ENCODE measurements at regions not wholly inside any gene's neighbourhood (a gene's known extent, or its start where the extent isn't known, plus 50 kb on each side); places are given as distances from the start of the nearest gene placed in this dataset.

DNA sequence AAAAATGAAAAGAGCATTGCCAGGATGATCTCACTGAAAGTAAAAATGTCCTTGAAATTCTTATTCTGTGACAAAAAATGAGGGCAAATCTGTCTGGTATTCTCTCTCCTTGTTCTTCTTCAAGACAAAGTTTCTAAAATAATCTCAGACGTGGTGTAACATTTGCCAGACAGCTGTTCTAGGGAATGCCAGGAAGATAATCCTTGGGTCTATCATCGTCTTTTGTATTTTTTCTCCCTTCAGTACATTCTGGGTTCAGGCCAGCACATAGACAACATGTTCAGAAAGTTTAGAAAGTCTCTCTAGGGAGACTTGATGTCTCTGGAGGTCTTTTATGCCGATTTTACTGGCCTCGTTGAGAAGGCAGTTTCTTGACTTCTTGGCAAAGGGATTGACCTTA lies 121.2 kb upstream of the HES1 start:
- CTCF ChIA-PET (ENCODE audit: partially characterized antibody), result interaction anchor here (1.4 kb wide), 2 partner anchors 8 to 68 kb away, joined by 4 to 7 read pairs; no protein-coding TSS in a partner anchor
- Histone ChIP-seq H2BK15ac (ENCODE audit: low read length) (no peak overlapping the region), H3K9ac (replicated peaks in 1 of 4; ENCODE audit: extremely low read depth in 1 of 4, low read depth in 3 of 4, low read length in 3 of 4) (no peak overlapping the region), H3K4me3 (ENCODE audit: extremely low read depth in 1 of 4, insufficient read depth in 2 of 4, low read depth in 3 of 4, low read length in 4 of 4) (no peak overlapping the region), H3K56ac (replicated peaks; ENCODE audit: insufficient read length, low read depth, low read length) (no peak overlapping the region), H3K79me1 (ENCODE audit: low read depth, low read length) (no peaks in the 10 kb centered on the region), H3K14ac (ENCODE audit: insufficient read length) (no peak overlapping the region), H3K27ac (ENCODE audit: low read depth, low read length) (no peak overlapping the region), H2AK5ac (ENCODE audit: low read depth, low read length) (no peak overlapping the region), H4K91ac (replicated peaks; ENCODE audit: insufficient read length, low read length) (no peak overlapping the region), H3K4ac (replicated peaks; ENCODE audit: insufficient read length, low read depth, low read length) (no peak overlapping the region), H3K23me2 (ENCODE audit: low read depth, low read length) (no peaks in the 10 kb centered on the region; the same call in 1 of the 2 replicates), H4K5ac (ENCODE audit: insufficient read length, low read depth, low read length) (no peak overlapping the region), H2BK120ac (replicated peaks; ENCODE audit: low read depth, low read length) (no peak overlapping the region), H2BK20ac (ENCODE audit: low read length) (no peak overlapping the region), H3K23ac (ENCODE audit: insufficient read length) (no peak overlapping the region), H3K18ac (ENCODE audit: extremely low read depth, low read length) (no peak overlapping the region), H4K8ac (ENCODE audit: extremely low read depth, insufficient read depth, low read length) (no peak overlapping the region), H3K9me3 (ENCODE audit: insufficient read depth in 2 of 2, low read depth in 1 of 2, low read length in 1 of 2) (no peaks in the 10 kb centered on the region), H3K36me3 (ENCODE audit: control insufficient read depth in 2 of 4, insufficient read depth in 4 of 4, low read length in 3 of 4) (no peaks in the 10 kb centered on the region), H2BK5ac (ENCODE audit: low read depth, low read length) (no peak overlapping the region; the same call in 1 of the 2 replicates), H2BK12ac (ENCODE audit: low read depth, low read length) (no peak overlapping the region), H4K20me1 (replicated peaks in 1 of 2; ENCODE audit: control insufficient read depth in 1 of 2, insufficient read depth in 2 of 2, low read length in 2 of 2) (no peaks in the 10 kb centered on the region), H3K79me2 (ENCODE audit: control insufficient read depth in 1 of 2, insufficient read depth in 2 of 2, low read length in 2 of 2) (no peaks in the 10 kb centered on the region), H3K4me2 (ENCODE audit: insufficient read depth in 1 of 2, low read depth in 2 of 2, low read length in 2 of 2) (no peak overlapping the region), H2AFZ (ENCODE audit: low read length) (no peak overlapping the region), H3K27me3 (replicated peaks in 1 of 4; ENCODE audit: control insufficient read depth in 3 of 4, extremely low read depth in 1 of 4, insufficient read depth in 3 of 4, low read length in 3 of 4) (no peaks in the 10 kb centered on the region), H3K4me1 (replicated peaks in 1 of 4; ENCODE audit: control insufficient read depth in 3 of 4, insufficient read depth in 4 of 4, low read length in 3 of 4) (peaks cover 0 to 3% (median 0%) of the 10 kb centered on the region in 4 experiments; a peak in 1 of 7 replicates)
- POLR2A ChIA-PET (ENCODE audit: partially characterized antibody), result interaction anchor here (1.3 kb wide), 1 partner anchor 12 kb away, joined by 3 read pairs; no protein-coding TSS in a partner anchor
- TF ChIP-seq GABPA (IDR thresholded peaks at IDR 0.05; ENCODE audit: borderline replicate concordance, insufficient read depth, low read length), result no peak
- DNase-seq (ENCODE audit: low read depth in 1 of 2, low spot score in 2 of 2) (no peak), FAIRE-seq (no peak)
- 89% methylated on average over 4 of the region's 4 CpGs; no CpG with 5 or more reads in 1 of the 2 experiments for WGBS, 2 experiments (ENCODE audit: extremely low coverage in 1 of 2, insufficient coverage in 1 of 2, insufficient read length in 1 of 2, insufficient replicate concordance in 2 of 2, low coverage in 1 of 2, low lambda C conversion rate in 2 of 2, missing lambda C conversion rate in 1 of 2)

Data from H1 (cell line).